Ishikawa (cell line): ENCODE measurements at regions not wholly inside any gene's neighbourhood (a gene's known extent, or its start where the extent isn't known, plus 50 kb on each side); places are given as distances from the start of the nearest gene placed in this dataset.

Source experiments
- CEBPB ChIP-seq: IDR thresholded peaks from 2 replicates; pipeline ENCODE4 v1.6.1; 2012
- CREB1 ChIP-seq: IDR thresholded peaks from 2 replicates; pipeline ENCODE4 v1.6.1; 2012; ENCODE audit warnings: low read depth
- EGR1 ChIP-seq: IDR thresholded peaks from 2 replicates; pipeline ENCODE4 v1.6.1; 2012
- EP300 ChIP-seq: IDR thresholded peaks from 2 replicates; pipeline ENCODE4 v1.6.1; 2012; ENCODE audit warnings: borderline replicate concordance
- FOXM1 ChIP-seq: IDR thresholded peaks from 2 replicates; pipeline ENCODE4 v1.6.1; 2012; ENCODE audit warnings: low read depth, borderline replicate concordance
- MAX ChIP-seq: IDR thresholded peaks from 2 replicates; pipeline ENCODE4 v1.6.1; 2012
- NFIC ChIP-seq: IDR thresholded peaks from 2 replicates; pipeline ENCODE4 v1.6.1; 2012
- RAD21 ChIP-seq: IDR thresholded peaks from 2 replicates; pipeline ENCODE4 v1.6.1; 2012; ENCODE audit warnings: low read depth
- REST ChIP-seq: IDR thresholded peaks from 2 replicates; pipeline ENCODE4 v1.6.1; 2012; ENCODE audit warnings: low read depth, mild to moderate bottlenecking
- TAF1 ChIP-seq: IDR thresholded peaks from 2 replicates; pipeline ENCODE4 v1.6.1; 2012; ENCODE audit warnings: low read depth, mild to moderate bottlenecking
- TCF12 ChIP-seq: IDR thresholded peaks from 2 replicates; pipeline ENCODE4 v1.6.1; 2012; ENCODE audit warnings: low read depth
- TEAD4 ChIP-seq: IDR thresholded peaks from 2 replicates; pipeline ENCODE4 v1.6.1; 2012
- USF1 ChIP-seq: IDR thresholded peaks from 2 replicates; pipeline ENCODE4 v1.6.1; 2012
- YY1 ChIP-seq: IDR thresholded peaks from 2 replicates; pipeline ENCODE4 v1.6.1; 2012; ENCODE audit warnings: low read depth
- ZBTB7A ChIP-seq: IDR thresholded peaks from 2 replicates; pipeline ENCODE4 v1.6.1; 2012; ENCODE audit warnings: low read depth

GRCh38 chr3:72340476-72341379 is 507.5 kb downstream of the SHQ1 start:
- TF ChIP-seq CEBPB (no peak), CREB1 (no peak), TAF1 (no peak), FOXM1 (no peak), RAD21 (no peak), EGR1 (no peak), USF1 (no peak), TEAD4 (no peak), EP300 (no peak), NFIC (no peak), MAX (no peak), ZBTB7A (no peak), REST (no peak), TCF12 (no peak), YY1 (no peak)

- no peak for TF ChIP-seq NFIC
These were observed 508.2 kb downstream of the SHQ1 start for GRCh38 chr3:72340056-72340455.

- TF ChIP-seq EP300 (no peak), NFIC (no peak), YY1 (no peak), ZBTB7A (no peak), MAX (no peak), FOXM1 (no peak), CEBPB (no peak), EGR1 (no peak), REST (no peak), RAD21 (no peak), TEAD4 (no peak), USF1 (no peak), CREB1 (no peak)
These were observed 508.6 kb downstream of the SHQ1 start for GRCh38 chr3:72339670-72340030.

GRCh38 chr3:72338942-72339669 is 509.1 kb downstream of the SHQ1 start:
- TF ChIP-seq TCF12 (peak; percentile 96), USF1 (no peak; the same call in none of the 2 replicates), FOXM1 (no peak), REST (no peak), EP300 (peak; percentile 91), TEAD4 (peak; percentile 73), YY1 (peak; percentile 88), NFIC (peak; percentile 92), TAF1 (no peak), RAD21 (peak; percentile 19; the same call in 1 of the 2 replicates), EGR1 (peak; percentile 93), ZBTB7A (no peak), CREB1 (no peak), MAX (peak; percentile 80), CEBPB (peak; percentile 10; the same call in 1 of the 2 replicates)
